H1 (cell line): ENCODE measurements at regions not wholly inside any gene's neighbourhood (a gene's known extent, or its start where the extent isn't known, plus 50 kb on each side); places are given as distances from the start of the nearest gene placed in this dataset.

Experiments used
- HDAC2 ChIP-seq, 2 experiments: fragments of 300-600 bp in 1 of 2; sonication (generic) in 1 of 2; IDR thresholded peaks; 2 replicates each; pipeline ENCODE4 v1.6.1; 2011 to 2012; ENCODE audit warnings: low read depth in 2 of 2, low read length in 2 of 2, mild to moderate bottlenecking in 2 of 2, moderate library complexity in 2 of 2, borderline replicate concordance in 1 of 2, inconsistent platforms in 1 of 2

DNA sequence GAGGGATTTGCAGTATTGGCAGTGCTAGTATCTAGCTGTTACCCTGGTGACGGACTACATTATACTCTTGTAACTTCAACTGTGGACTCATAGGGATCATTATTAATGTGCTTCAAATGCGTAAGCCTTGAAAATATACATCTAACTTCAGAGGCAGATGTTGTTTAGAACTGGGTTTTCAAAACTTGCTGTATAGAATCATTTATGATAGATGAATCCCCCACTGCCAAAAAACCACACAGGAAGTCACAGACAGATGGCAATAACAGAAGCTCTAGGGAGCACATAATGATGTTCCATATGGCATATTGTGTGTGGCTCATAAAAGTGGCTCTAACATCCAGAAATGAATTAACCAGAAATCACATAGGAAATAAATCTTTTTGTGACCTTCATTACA is 62.3 kb upstream of the RELL1 start (continued):
- TF ChIP-seq HDAC2 (IDR thresholded peaks at IDR 0.05; ENCODE audit: borderline replicate concordance in 1 of 2, low read depth in 2 of 2, low read length in 2 of 2), result no peak
